Endothelial cell of umbilical vein (primary cell): ENCODE measurements at regions not wholly inside any gene's neighbourhood (a gene's known extent, or its start where the extent isn't known, plus 50 kb on each side); places are given as distances from the start of the nearest gene placed in this dataset.

Experiments used
- BruUV-seq: library from RNA; stranded (reverse); fragments of 400-500 nt; replicated peaks from 2 replicates; lab custom pipeline; 2021; lab: Mats Ljungman, UMichigan
- CTCF ChIA-PET: fragments of 300-600, 350-600 bp; sonication (Branson Sonifier 250); formaldehyde crosslinking; loops from one replicate; lab custom pipeline; 2021; ENCODE audit warnings: antibody characterized with exemption, inconsistent platforms; lab: Charles Lee
- POLR2A ChIA-PET: fragments of 300-600, 350-600 bp; sonication (Branson Sonifier 250); formaldehyde crosslinking; loops from one replicate; lab custom pipeline; 2021; ENCODE audit warnings: antibody characterized with exemption, inconsistent platforms; lab: Charles Lee
- DNase-seq: peaks from one replicate; pipeline ENCODE4 v3.0.0-alpha.2; 2011; ENCODE audit warnings: low read depth, low spot score
- FAIRE-seq: peaks from 2 replicates; lab custom pipeline; 2011; peaks lifted over from hg19 to GRCh38; lab: Jason Lieb, UNC
- H2AFZ ChIP-seq: 2 replicates; pipeline ENCODE4 v1.6.0; 2012; ENCODE audit warnings: low read depth, low read length, control low read depth, inconsistent platforms
- H3K27ac ChIP-seq: 2 replicates; pipeline ENCODE4 v1.5.1; 2011; ENCODE audit warnings: low read depth, mild to moderate bottlenecking, control low read depth, low read length, moderate library complexity; ENCODE audit not compliant: insufficient read depth
- H3K27me3 ChIP-seq, 2 experiments: 2 replicates each; pipeline versions ENCODE4 v1.6.0 to v1.6.1; 2011; ENCODE audit warnings: low read length in 2 of 2, mixed read lengths in 1 of 2; ENCODE audit not compliant: control insufficient read depth in 2 of 2, insufficient read depth in 2 of 2
- H3K36me3 ChIP-seq, 2 experiments: 2 replicates in 1 of 2; 3 replicates in 1 of 2; pipeline ENCODE4 v1.5.1; 2011; ENCODE audit warnings: low read length in 2 of 2, mild to moderate bottlenecking in 1 of 2, moderate library complexity in 1 of 2; ENCODE audit not compliant: control insufficient read depth in 2 of 2, insufficient read depth in 2 of 2; ENCODE audit errors: extremely low read depth in 1 of 2
- H3K4me1 ChIP-seq: 3 replicates; pipeline ENCODE4 v1.5.1; 2011; ENCODE audit warnings: mild to moderate bottlenecking, low read length; ENCODE audit not compliant: control insufficient read depth, insufficient read depth; ENCODE audit errors: extremely low read depth
- H3K4me2 ChIP-seq: 2 replicates; pipeline ENCODE4 v1.6.1; 2011; ENCODE audit warnings: low read length, control low read depth, mixed read lengths; ENCODE audit not compliant: insufficient read depth
- H3K4me3 ChIP-seq, 3 experiments: fragments of 200-600 bp in 1 of 3; sonication (generic), shearing (Covaris generic) in 1 of 3; replicated peaks in 1 of 3; 2 replicates each; pipeline ENCODE4 v1.5.1; 2011 to 2016; ENCODE audit warnings: control low read depth in 3 of 3, low read length in 3 of 3, mild to moderate bottlenecking in 2 of 3, inconsistent platforms in 1 of 3, low read depth in 1 of 3, moderate library complexity in 1 of 3; ENCODE audit not compliant: insufficient read depth in 1 of 3
- H3K79me2 ChIP-seq: 2 replicates; pipeline ENCODE4 v1.6.0; 2012; ENCODE audit warnings: low read length, inconsistent platforms; ENCODE audit not compliant: control insufficient read depth, insufficient read depth
- H3K9ac ChIP-seq: replicated peaks from 2 replicates; pipeline ENCODE3; 2011; ENCODE audit warnings: low read length, control low read depth; ENCODE audit not compliant: insufficient read depth; ENCODE audit errors: extremely low read depth
- H3K9me1 ChIP-seq: replicated peaks from 3 replicates; pipeline ENCODE4 v1.6.0; 2011; ENCODE audit warnings: mild to moderate bottlenecking, low read length; ENCODE audit not compliant: control insufficient read depth, insufficient read depth; ENCODE audit errors: extremely low read depth
- H3K9me3 ChIP-seq: replicated peaks from 2 replicates; pipeline ENCODE4 v1.5.1; 2012; ENCODE audit warnings: low read length, inconsistent platforms; ENCODE audit not compliant: control insufficient read depth, insufficient read depth
- H4K20me1 ChIP-seq: replicated peaks from 2 replicates; pipeline ENCODE3; 2011; ENCODE audit warnings: mild to moderate bottlenecking, low read length; ENCODE audit not compliant: control insufficient read depth, insufficient read depth; ENCODE audit errors: extremely low read depth
- CTCF ChIP-seq, 2 donors: IDR thresholded peaks; 1 replicate in 1 of 2; 2 replicates in 1 of 2; pipeline ENCODE4 v1.5.1; 2011; ENCODE audit warnings: low read length in 2 of 2, mild to moderate bottlenecking in 2 of 2, moderate library complexity in 2 of 2, control low read depth in 1 of 2, inconsistent platforms in 1 of 2, low read depth in 1 of 2; ENCODE audit not compliant: insufficient read depth in 1 of 2; ENCODE audit errors: extremely low read depth in 1 of 2
- EZH2 ChIP-seq: IDR thresholded peaks from 2 replicates; pipeline ENCODE4 v1.6.1; 2012; ENCODE audit warnings: borderline replicate concordance, low read depth, mild to moderate bottlenecking, moderate library complexity, low read length, inconsistent platforms; ENCODE audit not compliant: severe bottlenecking
- FOS ChIP-seq: IDR thresholded peaks from 2 replicates; pipeline ENCODE4 v1.6.1; 2011; ENCODE audit warnings: mild to moderate bottlenecking, low read length, moderate library complexity, borderline replicate concordance; ENCODE audit not compliant: insufficient read depth
- GATA2 ChIP-seq: IDR thresholded peaks from 2 replicates; pipeline ENCODE4 v1.7.0; 2011; ENCODE audit warnings: low read depth, mild to moderate bottlenecking, moderate library complexity, mixed read lengths, low read length; ENCODE audit not compliant: insufficient read length, insufficient read depth
- JUN ChIP-seq: IDR thresholded peaks from 2 replicates; pipeline ENCODE4 v1.6.1; 2011; ENCODE audit warnings: borderline replicate concordance, low read depth; ENCODE audit not compliant: insufficient read length, insufficient read depth
- MAX ChIP-seq: IDR thresholded peaks from 2 replicates; pipeline ENCODE4 v1.6.1; 2011; ENCODE audit not compliant: insufficient read depth, insufficient read length
- MYC ChIP-seq: IDR thresholded peaks from one replicate; pipeline ENCODE4 v1.6.1; 2011; ENCODE audit warnings: mild to moderate bottlenecking, low read depth, low read length
- POLR2A ChIP-seq: IDR thresholded peaks from 2 replicates; pipeline ENCODE4 v1.6.1; 2012; ENCODE audit warnings: low read depth, mild to moderate bottlenecking, control low read depth, low read length
- POLR2AphosphoS5 ChIP-seq: IDR thresholded peaks from 2 replicates; pipeline ENCODE4 v1.6.1; 2012; ENCODE audit warnings: low read depth, mild to moderate bottlenecking, control low read depth, low read length, moderate library complexity; ENCODE audit not compliant: insufficient read depth
- dilution Hi-C: fragments of 300-500 bp; cut with MboI; formaldehyde crosslinking; loops from one replicate; pipeline ENCODE4 v1.15.0; 2019; ENCODE audit warnings: low sequenced_read_pairs; ENCODE audit not compliant: extremely low pct_ligation_motif_present
- intact Hi-C: fragments of 100-400 bp; cut with micrococcal nuclease; formaldehyde crosslinking; loops from one replicate; pipeline ENCODE4 v1.10.0; 2022

GRCh38 chr18:56412951-56413350, 225.4 kb downstream of the TXNL1 start:
- no peak overlapping the region for H2AFZ ChIP-seq
- BruUV-seq: no TSS peak
- no peak overlapping the region for H3K4me2 ChIP-seq
- H3K4me1 ChIP-seq: no peaks in the 10 kb centered on the region
- H3K79me2 ChIP-seq: no peaks in the 10 kb centered on the region
- no peaks in the 10 kb centered on the region for H4K20me1 ChIP-seq
- H3K9me1 ChIP-seq: no peaks in the 10 kb centered on the region
- H3K27me3 ChIP-seq: no peaks in the 10 kb centered on the region
- dilution Hi-C loops: no loop called here
- ChIA-PET CTCF (no interaction called here), POLR2A (no interaction called here)
- FAIRE-seq (no peak), DNase-seq (no peak)
- intact Hi-C loops: no loop called here
- H3K9me3 ChIP-seq: no peaks in the 10 kb centered on the region
- H3K9ac ChIP-seq: no peak overlapping the region
- TF ChIP-seq POLR2AphosphoS5 (no peak), MAX (no peak), FOS (no peak), JUN (no peak), GATA2 (no peak), POLR2A (no peak), EZH2 (no peak), CTCF (IDR thresholded peaks at IDR 0.05; ENCODE audit: extremely low read depth in 1 of 2, insufficient read depth in 1 of 2, low read depth in 1 of 2, low read length in 2 of 2) (no peak), MYC (no peak)
- H3K4me3 ChIP-seq: no peak overlapping the region
- no peak overlapping the region for H3K27ac ChIP-seq
- H3K36me3 ChIP-seq: no peaks in the 10 kb centered on the region
